ENCODE measurements at regions not wholly inside any gene's neighbourhood (a gene's known extent, or its start where the extent isn't known, plus 50 kb on each side); places are given as distances from the start of the nearest gene placed in this dataset.
"Not testable (repeated sequence)": the region's sequence is repeated elsewhere in the genome, so short reads cannot be mapped to it uniquely, and the experiment has no call there.

GRCh38 chr7:25684360-25684759, 456.1 kb upstream of the NPVF start:
- TF ChIP-seq CTCF (IDR thresholded peaks at IDR 0.05; ENCODE audit: borderline replicate concordance, control extremely low read depth, extremely low read depth, insufficient read depth, missing control alignments) = no peak
- DNase-seq (ENCODE audit: low spot score) = no peak
- in situ Hi-C loops (cut with MboI; ENCODE audit: low sequenced_read_pairs, unreplicated experiment) = no loop called here

- TF ChIP-seq CTCF (IDR thresholded peaks at IDR 0.05; ENCODE audit: borderline replicate concordance, control extremely low read depth, extremely low read depth, insufficient read depth, missing control alignments) = no peak
- in situ Hi-C loops (cut with MboI; ENCODE audit: low sequenced_read_pairs, unreplicated experiment) = no loop called here
- no peak for DNase-seq (ENCODE audit: low spot score)
These were observed 458.2 kb upstream of the NPVF start for GRCh38 chr7:25686493-25686892.

DNA sequence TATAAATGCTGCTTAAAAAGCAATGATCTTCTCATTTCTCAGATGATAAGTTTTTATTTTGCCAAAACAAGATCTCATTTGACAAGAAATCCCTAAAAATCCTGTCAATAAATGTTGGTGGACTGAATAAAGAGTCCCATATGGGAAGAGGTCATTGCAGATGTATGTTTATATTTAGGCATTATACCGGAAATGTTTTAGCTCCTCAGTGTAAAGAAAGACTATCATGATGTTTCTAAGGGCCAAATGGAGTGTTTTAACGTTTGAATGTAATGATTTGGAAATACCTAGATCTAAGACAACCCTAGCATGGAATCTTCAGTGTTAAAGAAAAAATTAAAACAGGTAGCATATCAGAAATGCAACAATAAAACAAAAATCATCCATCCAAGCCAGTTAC, 457.8 kb upstream of the NFE2L3 start:
- TF ChIP-seq CTCF (IDR thresholded peaks at IDR 0.05; ENCODE audit: borderline replicate concordance, control extremely low read depth, extremely low read depth, insufficient read depth, missing control alignments) = no peak
- in situ Hi-C loops (cut with MboI; ENCODE audit: low sequenced_read_pairs, unreplicated experiment) = no loop called here
- DNase-seq (ENCODE audit: low spot score) = no peak

GRCh38 chr7:25694699-25695098, 457.3 kb upstream of the NFE2L3 start:
- no peak for DNase-seq (ENCODE audit: low spot score)
- no peak for TF ChIP-seq CTCF (IDR thresholded peaks at IDR 0.05; ENCODE audit: borderline replicate concordance, control extremely low read depth, extremely low read depth, insufficient read depth, missing control alignments)
- in situ Hi-C loops (cut with MboI; ENCODE audit: low sequenced_read_pairs, unreplicated experiment) = no loop called here

GRCh38 chr7:25696571-25696970, 455.4 kb upstream of the NFE2L3 start:
- DNase-seq (ENCODE audit: low spot score) = no peak
- in situ Hi-C loops (cut with MboI; ENCODE audit: low sequenced_read_pairs, unreplicated experiment) = no loop called here
- TF ChIP-seq CTCF (IDR thresholded peaks at IDR 0.05; ENCODE audit: borderline replicate concordance, control extremely low read depth, extremely low read depth, insufficient read depth, missing control alignments) = no peak

DNA sequence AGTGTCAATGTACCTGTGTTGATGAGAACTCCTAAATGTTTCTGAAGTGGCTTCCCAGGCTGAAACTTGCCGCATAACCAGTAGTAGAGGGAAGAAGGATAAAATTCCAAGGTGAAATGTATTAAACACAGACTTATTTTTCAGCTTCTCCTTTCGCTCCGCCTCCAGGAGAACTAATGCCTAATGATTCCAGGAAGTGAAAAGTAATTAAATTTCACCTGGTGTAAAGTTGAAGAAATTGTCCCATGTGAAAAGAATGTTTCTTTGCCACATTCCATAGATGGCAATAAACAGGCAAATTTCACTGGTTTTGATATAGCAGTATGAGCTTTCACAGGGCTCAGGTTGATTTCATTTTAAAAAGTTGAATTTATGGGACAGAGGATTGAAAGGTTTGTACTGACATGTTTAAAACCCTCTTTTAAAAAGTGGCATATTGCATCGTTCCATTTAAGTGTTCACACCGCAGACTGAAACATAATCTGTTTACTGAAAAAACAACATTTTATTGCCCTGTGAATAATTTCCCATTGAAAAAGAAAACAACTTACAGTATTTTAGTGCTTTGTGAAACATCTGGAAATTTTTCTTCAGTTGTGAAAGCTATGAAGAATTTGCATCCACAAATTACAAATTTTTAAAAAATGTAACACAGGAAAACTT, 453.4 kb upstream of the NFE2L3 start:
- in situ Hi-C loops (cut with MboI; ENCODE audit: low sequenced_read_pairs, unreplicated experiment) = no loop called here
- no peak for TF ChIP-seq CTCF (IDR thresholded peaks at IDR 0.05; ENCODE audit: borderline replicate concordance, control extremely low read depth, extremely low read depth, insufficient read depth, missing control alignments)
- no peak for DNase-seq (ENCODE audit: low spot score)

- DNase-seq (ENCODE audit: low spot score); in situ Hi-C loops (cut with MboI; ENCODE audit: low sequenced_read_pairs, unreplicated experiment): not testable (repeated sequence)
These were observed 451.9 kb upstream of the NFE2L3 start for GRCh38 chr7:25700141-25700540.
